Transverse colon (tissue), 4 donors: ENCODE measurements at regions not wholly inside any gene's neighbourhood (a gene's known extent, or its start where the extent isn't known, plus 50 kb on each side); places are given as distances from the start of the nearest gene placed in this dataset.

Source experiments
- CTCF ChIP-seq, 5 experiments: fragments of 200-600 bp in 3 of 5; fragments of 450-650 bp in 2 of 5; sonication (generic) in 3 of 5; IDR thresholded peaks; 1 replicate in 2 of 5; 2 replicates in 3 of 5; pipeline ENCODE4 v1.5.1; 2016 to 2017; ENCODE audit warnings: antibody characterized with exemption in 5 of 5, inconsistent platforms in 3 of 5, mild to moderate bottlenecking in 2 of 5, moderate library complexity in 1 of 5
- POLR2A ChIP-seq: fragments of 450-650 bp; IDR thresholded peaks from one replicate; pipeline ENCODE4 v1.6.1; 2016; ENCODE audit warnings: antibody characterized with exemption, mild to moderate bottlenecking, moderate library complexity
- POLR2AphosphoS5 ChIP-seq, 3 donors: sonication (generic); formaldehyde crosslinking; IDR thresholded peaks; one replicate each; pipeline ENCODE4 v1.6.1; 2016; ENCODE audit warnings: antibody characterized with exemption in 3 of 3

DNA sequence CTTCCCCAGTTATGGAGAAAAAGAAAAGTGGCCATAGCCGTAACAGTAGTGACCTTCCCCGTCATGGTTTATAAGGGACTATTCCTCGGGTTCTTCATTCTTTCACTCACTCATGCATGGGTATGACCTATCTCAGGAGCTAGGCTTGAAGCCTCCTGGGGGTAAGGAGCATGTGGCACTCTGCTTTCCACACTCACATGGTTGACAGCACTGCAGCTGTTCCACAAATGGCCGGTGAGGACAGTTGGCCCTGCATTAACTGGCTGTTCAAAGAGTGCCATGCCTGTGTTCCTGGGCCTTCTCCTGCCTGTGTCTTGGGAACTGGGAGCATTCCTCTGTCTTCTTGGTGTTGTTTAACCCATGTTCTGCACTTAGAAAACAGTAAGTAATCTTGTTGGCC is 66.2 kb upstream of the PNMA1 start:
- TF ChIP-seq CTCF (IDR thresholded peaks at IDR 0.05) (no peak), POLR2AphosphoS5 (IDR thresholded peaks at IDR 0.05) (no peak), POLR2A (no peak)
